Immature natural killer cell (primary cell): ENCODE measurements at regions not wholly inside any gene's neighbourhood (a gene's known extent, or its start where the extent isn't known, plus 50 kb on each side); places are given as distances from the start of the nearest gene placed in this dataset.

ENCODE experiments used
- DNase-seq, 3 donors: peaks; one replicate each; pipeline ENCODE4 v3.0.0; 2022; ENCODE audit warnings: mixed read lengths in 1 of 3
- H3K27ac Mint-ChIP-seq, 6 donors: one replicate each; pipeline ENCODE4 v1.8.0; 2020; ENCODE audit warnings: mixed read lengths in 6 of 6, mild to moderate bottlenecking in 5 of 6, inconsistent platforms in 4 of 6, moderate library complexity in 3 of 6
- H3K27me3 Mint-ChIP-seq, 3 donors: one replicate each; pipeline ENCODE4 v1.8.0; 2020 to 2021; ENCODE audit warnings: low read depth in 3 of 3, mild to moderate bottlenecking in 3 of 3, mixed read lengths in 3 of 3, moderate library complexity in 3 of 3, inconsistent platforms in 1 of 3
- H3K36me3 Mint-ChIP-seq, 3 donors: one replicate each; pipeline ENCODE4 v1.8.0; 2020; ENCODE audit warnings: mixed read lengths in 3 of 3, inconsistent platforms in 2 of 3, mild to moderate bottlenecking in 2 of 3
- H3K4me1 Mint-ChIP-seq, 2 donors: one replicate each; pipeline ENCODE4 v1.8.0; 2020; ENCODE audit warnings: inconsistent platforms in 2 of 2, mild to moderate bottlenecking in 2 of 2, mixed read lengths in 2 of 2, moderate library complexity in 1 of 2
- H3K4me3 Mint-ChIP-seq, 5 donors: one replicate each; pipeline ENCODE4 v1.8.0; 2020; ENCODE audit warnings: mild to moderate bottlenecking in 5 of 5, mixed read lengths in 5 of 5, inconsistent platforms in 3 of 5, moderate library complexity in 3 of 5
- H3K9me3 Mint-ChIP-seq, 6 donors: one replicate each; pipeline ENCODE4 v1.8.0; 2020; ENCODE audit warnings: mild to moderate bottlenecking in 6 of 6, mixed read lengths in 6 of 6, inconsistent platforms in 4 of 6, moderate library complexity in 3 of 6

DNA sequence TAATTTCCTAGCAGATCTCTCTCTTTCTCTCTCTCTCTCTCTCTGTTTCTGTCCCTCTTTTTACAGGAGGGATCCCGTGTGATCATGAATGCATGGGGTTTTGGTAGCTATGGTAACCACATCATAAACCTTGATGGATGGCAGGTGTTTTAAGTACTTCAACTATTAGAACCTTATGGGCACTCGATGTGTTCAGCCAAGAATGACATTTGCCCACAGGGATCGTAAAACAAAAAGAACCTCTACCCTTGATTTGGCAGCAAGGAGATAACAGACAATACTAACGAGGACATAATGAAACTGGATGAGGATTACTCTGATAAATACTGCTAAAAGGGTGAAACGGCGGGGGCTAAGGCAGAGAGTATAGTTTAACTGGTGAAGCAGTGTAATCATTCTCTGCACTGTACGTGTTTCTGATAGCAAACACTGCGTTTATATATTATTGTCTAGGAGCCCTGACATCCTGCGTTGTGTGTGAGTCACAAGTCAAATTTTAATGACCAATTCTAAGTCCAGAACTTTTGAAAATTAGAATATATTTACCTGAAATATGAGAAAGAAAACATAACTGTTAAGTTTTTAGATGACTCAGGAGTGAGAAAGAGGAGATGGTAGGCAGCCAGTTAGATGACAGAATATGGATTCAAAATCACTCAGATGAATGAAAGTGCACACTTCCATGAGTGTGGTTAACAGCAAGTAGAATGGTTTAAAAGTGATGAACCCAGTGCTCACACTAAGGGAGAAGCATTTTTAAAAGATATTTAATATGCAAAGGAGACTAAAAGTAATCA is 80.3 kb downstream of the OTOL1 start:
- no peak for DNase-seq
- no peaks in the 10 kb centered on the region for H3K36me3 Mint-ChIP-seq
- H3K27ac Mint-ChIP-seq, result no peak overlapping the region
- no peaks in the 10 kb centered on the region for H3K4me1 Mint-ChIP-seq
- peaks cover 0 to 11% (median 3%) of the 10 kb centered on the region in 6 donors for H3K9me3 Mint-ChIP-seq
- H3K4me3 Mint-ChIP-seq, result no peak overlapping the region
- H3K27me3 Mint-ChIP-seq, result peaks cover 0 to 5% (median 5%) of the 10 kb centered on the region in 3 donors

DNA sequence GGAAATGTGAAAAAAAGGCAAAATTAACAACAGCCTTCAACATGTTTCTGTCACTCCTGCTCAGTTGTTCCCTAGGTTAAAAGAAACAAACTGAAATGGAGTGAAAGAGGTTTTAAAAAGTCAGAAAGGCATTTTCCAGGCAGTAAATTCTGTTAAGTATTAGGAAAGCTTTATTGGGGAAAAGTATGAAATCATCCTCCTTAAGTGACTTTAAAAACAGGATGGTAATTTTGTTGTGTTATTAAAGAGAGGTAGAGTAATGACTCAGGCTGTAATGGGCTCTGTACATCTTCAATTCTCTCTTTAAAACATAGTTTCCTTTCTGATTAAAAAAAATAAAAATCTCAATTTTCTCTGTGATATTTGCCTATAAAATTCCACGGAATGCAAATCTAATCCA is 81.1 kb downstream of the OTOL1 start:
- H3K27me3 Mint-ChIP-seq, result peaks cover 0 to 5% (median 5%) of the 10 kb centered on the region in 3 donors
- no peak for DNase-seq
- H3K4me3 Mint-ChIP-seq, result no peak overlapping the region
- no peak overlapping the region for H3K27ac Mint-ChIP-seq
- peaks cover 0 to 11% (median 3%) of the 10 kb centered on the region in 6 donors for H3K9me3 Mint-ChIP-seq
- no peaks in the 10 kb centered on the region for H3K4me1 Mint-ChIP-seq
- no peaks in the 10 kb centered on the region for H3K36me3 Mint-ChIP-seq

DNA sequence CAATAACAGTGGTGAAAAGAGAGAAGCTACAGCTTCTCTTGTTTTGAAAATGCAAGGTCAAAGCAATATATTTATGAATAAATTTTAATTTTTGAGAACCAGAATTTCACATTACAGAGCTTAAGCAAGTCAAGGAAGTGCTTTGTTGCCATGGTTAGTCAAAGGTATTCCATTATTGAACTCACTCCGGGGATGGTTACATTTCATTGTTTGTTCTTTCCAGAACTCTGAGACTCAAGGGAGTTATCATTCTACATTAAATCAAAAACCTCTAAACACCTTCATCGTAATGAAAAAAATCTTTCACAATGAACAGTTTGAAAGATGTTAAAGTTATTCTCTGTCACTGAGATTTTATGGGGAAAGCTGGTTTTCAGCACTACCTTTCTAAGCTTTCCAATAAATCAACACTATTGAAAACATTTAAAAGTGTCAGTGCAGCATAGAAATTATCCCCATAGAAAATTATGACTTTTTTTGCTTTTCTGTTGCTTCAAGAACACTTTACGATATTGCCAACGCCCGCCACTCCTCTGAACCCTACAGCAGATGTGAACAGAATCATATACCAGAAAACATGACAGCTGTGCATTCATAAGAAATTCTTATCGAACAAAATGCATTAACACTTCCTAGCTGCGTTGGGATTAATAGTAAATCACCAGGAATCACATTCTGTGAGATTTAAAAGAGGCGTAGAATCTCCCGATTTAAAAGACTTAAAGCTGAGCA is 83.0 kb downstream of the OTOL1 start:
- DNase-seq, result no peak
- H3K9me3 Mint-ChIP-seq, result peaks cover 0 to 7% (median 4%) of the 10 kb centered on the region in 6 donors
- peaks cover 0 to 3% (median 2%) of the 10 kb centered on the region in 3 donors for H3K27me3 Mint-ChIP-seq
- no peak overlapping the region for H3K27ac Mint-ChIP-seq
- no peak overlapping the region for H3K4me3 Mint-ChIP-seq
- H3K4me1 Mint-ChIP-seq, result no peaks in the 10 kb centered on the region
- no peaks in the 10 kb centered on the region for H3K36me3 Mint-ChIP-seq

GRCh38 chr3:161585922-161586321 is 89.3 kb downstream of the OTOL1 start:
- no peak overlapping the region for H3K4me3 Mint-ChIP-seq
- H3K27me3 Mint-ChIP-seq, result peaks cover 0 to 3% (median 2%) of the 10 kb centered on the region in 3 donors
- peaks cover 0 to 10% (median 2%) of the 10 kb centered on the region in 6 donors for H3K9me3 Mint-ChIP-seq
- peaks cover 0 to 3% (median 3%) of the 10 kb centered on the region in 3 donors for H3K36me3 Mint-ChIP-seq
- H3K4me1 Mint-ChIP-seq, result no peaks in the 10 kb centered on the region
- H3K27ac Mint-ChIP-seq, result no peak overlapping the region
- no peak for DNase-seq

- DNase-seq, result no peak
- Mint-ChIP-seq H3K4me3 (no peak overlapping the region), H3K4me1 (no peaks in the 10 kb centered on the region), H3K27ac (no peak overlapping the region), H3K27me3 (peaks cover 0 to 3% (median 0%) of the 10 kb centered on the region in 3 donors), H3K36me3 (peaks cover 0 to 3% (median 3%) of the 10 kb centered on the region in 3 donors), H3K9me3 (peaks cover 0 to 7% (median 4%) of the 10 kb centered on the region in 6 donors)
Measured at GRCh38 chr3:161586556-161587235, 90.1 kb downstream of the OTOL1 start.

- Mint-ChIP-seq H3K27me3 (peaks cover 0 to 4% (median 0%) of the 10 kb centered on the region in 3 donors), H3K36me3 (no peaks in the 10 kb centered on the region), H3K9me3 (peaks cover 0 to 12% (median 2%) of the 10 kb centered on the region in 6 donors), H3K4me1 (no peaks in the 10 kb centered on the region), H3K4me3 (no peak overlapping the region), H3K27ac (no peak overlapping the region)
- DNase-seq, result no peak
Measured at GRCh38 chr3:161598639-161599038, 102.0 kb downstream of the OTOL1 start.

- Mint-ChIP-seq H3K4me1 (no peaks in the 10 kb centered on the region), H3K4me3 (no peak overlapping the region), H3K27ac (no peak overlapping the region), H3K9me3 (peaks cover 2 to 12% (median 5%) of the 10 kb centered on the region in 6 donors), H3K36me3 (no peaks in the 10 kb centered on the region), H3K27me3 (peaks cover 0 to 4% (median 0%) of the 10 kb centered on the region in 3 donors)
- no peak for DNase-seq
Measured at GRCh38 chr3:161599697-161600096, 103.1 kb downstream of the OTOL1 start.

- no peak for DNase-seq
- peaks cover 0 to 4% (median 0%) of the 10 kb centered on the region in 3 donors for H3K27me3 Mint-ChIP-seq
- no peaks in the 10 kb centered on the region for H3K36me3 Mint-ChIP-seq
- no peak overlapping the region for H3K27ac Mint-ChIP-seq
- H3K4me1 Mint-ChIP-seq, result no peaks in the 10 kb centered on the region
- peaks cover 2 to 12% (median 5%) of the 10 kb centered on the region in 6 donors for H3K9me3 Mint-ChIP-seq
- H3K4me3 Mint-ChIP-seq, result no peak overlapping the region
Measured at GRCh38 chr3:161600173-161600572, 103.6 kb downstream of the OTOL1 start.

DNA sequence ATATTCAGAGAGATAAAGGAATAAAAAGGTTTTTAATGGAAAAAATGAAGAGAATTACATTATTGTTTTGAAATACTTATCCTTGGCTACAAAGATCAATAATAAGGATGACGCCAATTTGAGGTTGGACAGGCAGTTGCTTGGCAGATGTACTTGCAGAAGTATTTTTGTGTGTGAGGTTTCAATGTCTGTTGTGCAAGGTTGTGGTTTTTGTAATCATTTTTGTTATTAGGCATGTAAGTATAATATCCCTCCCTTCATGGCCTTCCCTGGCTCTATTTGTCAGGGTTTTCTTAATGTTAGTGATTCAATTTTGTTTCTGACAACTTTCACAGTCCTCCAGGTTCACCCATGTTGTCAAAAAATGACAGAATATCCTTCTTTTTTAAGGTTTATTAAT is 105.9 kb downstream of the OTOL1 start:
- Mint-ChIP-seq H3K27me3 (peaks cover 0 to 2% (median 0%) of the 10 kb centered on the region in 3 donors), H3K27ac (no peak overlapping the region), H3K4me1 (no peaks in the 10 kb centered on the region), H3K4me3 (no peak overlapping the region), H3K36me3 (no peaks in the 10 kb centered on the region), H3K9me3 (peaks cover 3 to 7% (median 6%) of the 10 kb centered on the region in 6 donors)
- no peak for DNase-seq

- H3K27ac Mint-ChIP-seq, result no peak overlapping the region
- DNase-seq, result no peak
- no peaks in the 10 kb centered on the region for H3K4me1 Mint-ChIP-seq
- H3K27me3 Mint-ChIP-seq, result peaks cover 0 to 2% (median 0%) of the 10 kb centered on the region in 3 donors
- peaks cover 3 to 7% (median 5%) of the 10 kb centered on the region in 6 donors for H3K9me3 Mint-ChIP-seq
- H3K4me3 Mint-ChIP-seq, result no peak overlapping the region
- no peaks in the 10 kb centered on the region for H3K36me3 Mint-ChIP-seq
Measured at GRCh38 chr3:161602918-161603317, 106.3 kb downstream of the OTOL1 start.

DNA sequence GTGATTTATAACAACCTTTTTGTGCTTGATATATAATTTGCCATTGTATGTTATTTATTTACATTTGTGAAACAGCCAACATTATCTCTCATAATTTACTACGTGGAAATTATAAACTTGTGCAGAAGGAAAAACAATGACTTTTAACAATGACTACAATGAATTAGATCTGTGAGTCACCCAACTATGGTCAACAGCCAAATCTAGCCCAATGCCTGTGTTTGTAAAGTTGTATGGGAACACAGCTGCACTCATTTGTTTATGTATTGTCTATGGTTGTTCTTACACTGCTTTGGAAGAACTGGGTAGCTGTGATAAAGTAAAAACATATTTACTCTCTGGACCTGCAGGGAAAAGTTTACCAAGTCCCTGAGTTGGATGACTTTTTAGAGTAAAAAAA is 110.4 kb downstream of the OTOL1 start:
- H3K27me3 Mint-ChIP-seq, result no peaks in the 10 kb centered on the region
- H3K4me1 Mint-ChIP-seq, result no peaks in the 10 kb centered on the region
- peaks cover 5 to 10% (median 8%) of the 10 kb centered on the region in 6 donors for H3K9me3 Mint-ChIP-seq
- peaks cover 0 to 4% (median 0%) of the 10 kb centered on the region in 3 donors for H3K36me3 Mint-ChIP-seq
- H3K4me3 Mint-ChIP-seq, result no peak overlapping the region
- no peak overlapping the region for H3K27ac Mint-ChIP-seq
- DNase-seq, result no peak

GRCh38 chr3:161619351-161619750 is 122.7 kb downstream of the OTOL1 start:
- Mint-ChIP-seq H3K4me3 (no peak overlapping the region), H3K9me3 (peaks cover 0 to 14% (median 5%) of the 10 kb centered on the region in 6 donors), H3K27ac (no peak overlapping the region), H3K4me1 (no peaks in the 10 kb centered on the region), H3K27me3 (peaks cover 0 to 2% (median 1%) of the 10 kb centered on the region in 3 donors), H3K36me3 (no peaks in the 10 kb centered on the region)
- DNase-seq, result no peak

DNA sequence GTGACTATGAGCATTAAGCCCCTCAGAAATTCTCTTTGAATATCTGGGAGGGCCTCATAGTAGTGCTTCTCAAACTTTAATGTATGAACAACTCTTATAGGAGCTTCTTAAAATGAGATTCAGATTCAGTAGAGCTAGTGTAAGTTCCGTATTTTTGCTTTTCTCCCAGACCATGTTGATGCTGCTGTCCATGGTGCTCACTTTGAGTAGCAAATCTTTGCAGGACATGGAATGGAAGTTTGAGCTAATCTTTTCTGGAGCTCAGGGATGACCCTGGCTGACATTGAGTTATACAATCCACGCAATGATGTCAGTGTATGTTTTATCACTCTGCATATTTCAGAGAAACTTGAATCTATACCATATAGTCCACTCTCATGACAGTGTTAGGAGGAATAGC is 134.2 kb downstream of the OTOL1 start:
- H3K27me3 Mint-ChIP-seq, result no peaks in the 10 kb centered on the region
- H3K27ac Mint-ChIP-seq, result no peak overlapping the region
- H3K4me1 Mint-ChIP-seq, result no peaks in the 10 kb centered on the region
- no peak overlapping the region for H3K4me3 Mint-ChIP-seq
- no peaks in the 10 kb centered on the region for H3K36me3 Mint-ChIP-seq
- peaks cover 4 to 27% (median 8%) of the 10 kb centered on the region in 6 donors for H3K9me3 Mint-ChIP-seq
- DNase-seq, result no peak

GRCh38 chr3:161631536-161631935 is 134.9 kb downstream of the OTOL1 start:
- H3K27me3 Mint-ChIP-seq, result no peaks in the 10 kb centered on the region
- H3K27ac Mint-ChIP-seq, result no peak overlapping the region
- no peaks in the 10 kb centered on the region for H3K36me3 Mint-ChIP-seq

More at GRCh38 chr3:161631536-161631935, 134.9 kb downstream of the OTOL1 start:
- H3K4me1 Mint-ChIP-seq, result no peaks in the 10 kb centered on the region
- no peak overlapping the region for H3K4me3 Mint-ChIP-seq
- peaks cover 4 to 32% (median 8%) of the 10 kb centered on the region in 6 donors for H3K9me3 Mint-ChIP-seq
- no peak for DNase-seq
